Body of pancreas (tissue), 4 donors: ENCODE measurements at regions not wholly inside any gene's neighbourhood (a gene's known extent, or its start where the extent isn't known, plus 50 kb on each side); places are given as distances from the start of the nearest gene placed in this dataset.

Experiments
- ATAC-seq: fragments of 150-250 bp; one replicate; pipeline ENCODE4 v1.9.1; 2016
- DNase-seq, 4 donors: peaks; one replicate each; pipeline ENCODE4 v3.0.0-alpha.2; 2019
- H3K27ac ChIP-seq, 4 donors: fragments of 200-600 bp; sonication (generic); 1 replicate in 3 of 4; 2 replicates in 1 of 4; pipeline versions ENCODE4 v1.5.1 to v1.6.1; 2016 to 2019; ENCODE audit warnings: mild to moderate bottlenecking in 1 of 4, mixed read lengths in 1 of 4, moderate library complexity in 1 of 4
- H3K27me3 ChIP-seq, 2 donors: fragments of 200-600 bp; sonication (generic); one replicate each; pipeline ENCODE4 v1.6.0; 2016; ENCODE audit warnings: mild to moderate bottlenecking in 1 of 2
- H3K36me3 ChIP-seq, 2 donors: fragments of 200-600 bp; sonication (generic); replicated peaks in 1 of 2; 2 replicates each; pipeline ENCODE4 v1.5.1; 2016; ENCODE audit warnings: low read depth in 2 of 2; ENCODE audit not compliant: insufficient read depth in 1 of 2
- H3K4me1 ChIP-seq: fragments of 200-600 bp; sonication (generic); one replicate; pipeline ENCODE4 v1.6.0; 2016
- H3K4me3 ChIP-seq, 2 donors: fragments of 200-600 bp; sonication (generic); 1 replicate in 1 of 2; 2 replicates in 1 of 2; pipeline ENCODE4 v1.5.1; 2016 to 2019
- H3K9me3 ChIP-seq, 3 donors: fragments of 200-600 bp; sonication (generic); 1 replicate in 2 of 3; 2 replicates in 1 of 3; pipeline ENCODE4 v1.5.1; 2016
- POLR2A ChIP-seq, 3 donors: fragments of 450-650 bp; IDR thresholded peaks; one replicate each; pipeline ENCODE4 v1.6.1; 2016; ENCODE audit warnings: antibody characterized with exemption in 3 of 3, mild to moderate bottlenecking in 2 of 3
- whole genome bisulfite sequencing, 2 donors: methylation state at CpG; one replicate each; pipeline ENCODE4 v1.1.5; 2017; 5-methylcytosine and 5-hydroxymethylcytosine counted together
- intact Hi-C: fragments of 100-400 bp; cut with DNase I; formaldehyde crosslinking; loops from one replicate; pipeline ENCODE4 v1.15.1; 2023
- TF ChIP-seq, protein P1 (sequence below), 7 experiments: fragments of 450-650 bp in 4 of 7; fragments of 200-600 bp in 3 of 7; sonication (generic) in 3 of 7; IDR thresholded peaks; one replicate each; pipeline ENCODE4 v1.5.1; 2016 to 2019; ENCODE audit warnings: antibody characterized with exemption in 7 of 7

GRCh38 chr17:77433385-77434135 lies 292.8 kb downstream of the SEC14L1 start:
- no peaks in the 10 kb centered on the region for H3K36me3 ChIP-seq
- H3K4me3 ChIP-seq = no peak overlapping the region
- H3K9me3 ChIP-seq = no peaks in the 10 kb centered on the region
- 77 to 92% methylated on average over 14 to 24 of the region's 27 CpGs for WGBS, 2 donors
- no peak overlapping the region for H3K27ac ChIP-seq
- DNase-seq (no peak), ATAC-seq (no peak)
- H3K27me3 ChIP-seq = no peaks in the 10 kb centered on the region
- peaks cover 40% of the 10 kb centered on the region for H3K4me1 ChIP-seq
- intact Hi-C loops = loop anchor here (5.0 kb wide), 1 partner anchor 49 kb away; no protein-coding TSS in a partner anchor
- no peak for TF ChIP-seq POLR2A (IDR thresholded peaks at IDR 0.05)
- TF ChIP-seq, protein P1, sequence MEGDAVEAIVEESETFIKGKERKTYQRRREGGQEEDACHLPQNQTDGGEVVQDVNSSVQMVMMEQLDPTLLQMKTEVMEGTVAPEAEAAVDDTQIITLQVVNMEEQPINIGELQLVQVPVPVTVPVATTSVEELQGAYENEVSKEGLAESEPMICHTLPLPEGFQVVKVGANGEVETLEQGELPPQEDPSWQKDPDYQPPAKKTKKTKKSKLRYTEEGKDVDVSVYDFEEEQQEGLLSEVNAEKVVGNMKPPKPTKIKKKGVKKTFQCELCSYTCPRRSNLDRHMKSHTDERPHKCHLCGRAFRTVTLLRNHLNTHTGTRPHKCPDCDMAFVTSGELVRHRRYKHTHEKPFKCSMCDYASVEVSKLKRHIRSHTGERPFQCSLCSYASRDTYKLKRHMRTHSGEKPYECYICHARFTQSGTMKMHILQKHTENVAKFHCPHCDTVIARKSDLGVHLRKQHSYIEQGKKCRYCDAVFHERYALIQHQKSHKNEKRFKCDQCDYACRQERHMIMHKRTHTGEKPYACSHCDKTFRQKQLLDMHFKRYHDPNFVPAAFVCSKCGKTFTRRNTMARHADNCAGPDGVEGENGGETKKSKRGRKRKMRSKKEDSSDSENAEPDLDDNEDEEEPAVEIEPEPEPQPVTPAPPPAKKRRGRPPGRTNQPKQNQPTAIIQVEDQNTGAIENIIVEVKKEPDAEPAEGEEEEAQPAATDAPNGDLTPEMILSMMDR (IDR thresholded peaks at IDR 0.05) = no peak

GRCh38 chr17:77434136-77435114 lies 293.7 kb downstream of the SEC14L1 start:
- H3K4me3 ChIP-seq = no peak overlapping the region
- H3K27ac ChIP-seq = no peak overlapping the region
- peaks cover 35% of the 10 kb centered on the region for H3K4me1 ChIP-seq
- no peaks in the 10 kb centered on the region for H3K27me3 ChIP-seq
- intact Hi-C loops = loop anchor here (5.0 kb wide), 1 partner anchor 48 kb away; no protein-coding TSS in a partner anchor
- TF ChIP-seq, protein P1 (IDR thresholded peaks at IDR 0.05) = no peak
- no peak for TF ChIP-seq POLR2A (IDR thresholded peaks at IDR 0.05)
- WGBS, 2 donors = 92 to 94% methylated on average over 14 to 25 of the region's 26 CpGs
- no peaks in the 10 kb centered on the region for H3K9me3 ChIP-seq
- ATAC-seq (no peak), DNase-seq (no peak)
- H3K36me3 ChIP-seq = no peaks in the 10 kb centered on the region

DNA sequence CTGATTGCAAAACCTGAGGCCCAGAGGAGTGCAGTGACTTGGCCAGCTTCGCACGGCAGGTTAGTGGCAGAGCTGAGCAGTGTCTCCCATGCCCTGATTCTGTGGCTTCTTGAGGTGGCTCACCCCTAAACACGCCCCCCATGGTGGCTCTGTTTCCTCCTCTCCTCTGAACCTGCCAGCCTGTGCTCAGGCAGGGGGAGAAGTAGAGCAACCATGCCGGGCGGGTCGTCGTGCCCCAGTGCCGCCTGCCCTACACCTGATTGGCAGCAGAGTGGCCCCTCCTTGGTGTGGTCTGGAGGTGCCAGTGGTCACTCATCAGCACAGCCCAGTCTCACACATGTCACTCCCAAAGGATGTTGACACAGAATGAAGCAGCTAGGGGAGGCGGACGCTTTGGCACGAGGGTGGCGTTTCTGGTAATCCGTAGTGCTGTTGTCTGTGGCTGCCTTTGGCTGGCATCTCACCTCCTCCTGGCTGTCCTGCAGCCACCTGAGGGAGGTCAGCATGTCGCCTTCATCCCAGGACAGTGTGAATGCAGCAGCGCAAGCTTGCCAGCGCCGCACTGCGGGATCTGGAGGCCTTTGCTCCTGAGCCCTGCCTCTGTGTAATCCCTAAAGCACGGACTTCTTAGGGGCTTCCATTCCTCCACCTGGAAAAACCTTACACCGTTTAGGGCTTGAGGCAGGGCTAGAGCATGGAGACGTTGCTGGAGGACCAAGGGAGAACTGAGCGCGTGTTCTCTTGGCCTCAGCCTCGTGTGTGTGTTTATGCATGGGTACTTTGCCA lies 294.7 kb downstream of the SEC14L1 start:
- 87 to 92% methylated on average over 17 to 24 of the region's 24 CpGs for WGBS, 2 donors
- intact Hi-C loops = no loop called here
- peaks cover 33% of the 10 kb centered on the region for H3K4me1 ChIP-seq
- H3K36me3 ChIP-seq = no peaks in the 10 kb centered on the region
- H3K27me3 ChIP-seq = no peaks in the 10 kb centered on the region
- H3K9me3 ChIP-seq = no peaks in the 10 kb centered on the region
- H3K4me3 ChIP-seq = no peak overlapping the region
- TF ChIP-seq POLR2A (IDR thresholded peaks at IDR 0.05) = no peak
- TF ChIP-seq, protein P1 (IDR thresholded peaks at IDR 0.05) = no peak
- DNase-seq = no peak
- no peak overlapping the region for H3K27ac ChIP-seq
- no peak for ATAC-seq

DNA sequence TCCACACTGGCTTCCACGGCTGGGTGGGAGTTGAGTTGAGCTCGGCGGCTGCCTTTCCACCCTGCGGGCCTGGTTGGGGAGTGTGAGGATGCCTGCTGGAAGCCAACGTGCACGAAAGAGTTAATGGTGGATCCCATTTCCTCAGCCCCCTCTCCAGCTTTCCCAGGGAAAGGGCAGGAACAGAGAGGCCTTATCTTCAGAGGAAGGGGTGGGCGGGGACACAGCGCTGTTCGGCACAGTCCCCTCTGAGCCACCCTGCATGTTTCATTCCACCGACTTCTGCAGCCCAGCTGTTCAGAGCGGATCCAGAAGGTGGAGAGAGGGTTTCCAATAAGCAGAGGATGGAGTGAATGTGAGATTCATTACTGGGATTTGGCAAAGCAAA lies 295.3 kb downstream of the SEC14L1 start:
- ATAC-seq (no peak), DNase-seq (no peak)
- Histone ChIP-seq H3K36me3 (no peaks in the 10 kb centered on the region), H3K4me1 (peaks cover 33% of the 10 kb centered on the region), H3K9me3 (no peaks in the 10 kb centered on the region), H3K4me3 (no peak overlapping the region), H3K27ac (no peak overlapping the region), H3K27me3 (no peaks in the 10 kb centered on the region)
- no peak for TF ChIP-seq POLR2A (IDR thresholded peaks at IDR 0.05)
- TF ChIP-seq, protein P1 (IDR thresholded peaks at IDR 0.05) = no peak
- intact Hi-C loops = no loop called here
- 72 to 77% methylated on average over 11 of the region's 11 CpGs for WGBS, 2 donors
